ENCODE measurements at regions not wholly inside any gene's neighbourhood (a gene's known extent, or its start where the extent isn't known, plus 50 kb on each side); places are given as distances from the start of the nearest gene placed in this dataset.
"Not testable (repeated sequence)": the region's sequence is repeated elsewhere in the genome, so short reads cannot be mapped to it uniquely, and the experiment has no call there.

GRCh38 chr18:59848002-59848401 is 51.8 kb upstream of the PMAIP1 start:
- no peak for DNase-seq (ENCODE audit: low read depth)

GRCh38 chr18:59847491-59847846 is 52.3 kb upstream of the PMAIP1 start:
- not testable (repeated sequence) for DNase-seq (ENCODE audit: low read depth)

GRCh38 chr18:59846814-59847490 is 52.8 kb upstream of the PMAIP1 start:
- DNase-seq (ENCODE audit: low read depth), result peak; percentile 68

- DNase-seq (ENCODE audit: low read depth), result no peak
Observed at GRCh38 chr18:59842947-59843346, 56.8 kb upstream of the PMAIP1 start.

GRCh38 chr18:59839931-59840685 is 59.7 kb upstream of the PMAIP1 start:
- no peak for DNase-seq (ENCODE audit: low read depth)

GRCh38 chr18:59839246-59839645 is 60.5 kb upstream of the PMAIP1 start:
- no peak for DNase-seq (ENCODE audit: low read depth)

GRCh38 chr18:59837586-59837985 is 62.2 kb upstream of the PMAIP1 start:
- DNase-seq (ENCODE audit: low read depth), result peak; percentile 75

- no peak for DNase-seq (ENCODE audit: low read depth)
Observed at GRCh38 chr18:59835605-59836379, 64.0 kb upstream of the PMAIP1 start.

GRCh38 chr18:59834267-59834666 is 65.5 kb upstream of the PMAIP1 start:
- DNase-seq (ENCODE audit: low read depth), result no peak

GRCh38 chr18:59833785-59834184 is 66.0 kb upstream of the PMAIP1 start:
- DNase-seq (ENCODE audit: low read depth), result no peak

GRCh38 chr18:59823596-59824195 is 76.1 kb upstream of the PMAIP1 start:
- DNase-seq (ENCODE audit: low read depth), result peak; percentile 86

GRCh38 chr18:59822612-59823550 is 76.9 kb upstream of the PMAIP1 start:
- peak; percentile 42 for DNase-seq (ENCODE audit: low read depth)

GRCh38 chr18:59821983-59822382 is 77.8 kb upstream of the PMAIP1 start:
- DNase-seq (ENCODE audit: low read depth), result peak; percentile 82

GRCh38 chr18:59820663-59821062 is 79.1 kb upstream of the PMAIP1 start:
- DNase-seq (ENCODE audit: low read depth), result peak; percentile 73

GRCh38 chr18:59818769-59819168 is 81.0 kb upstream of the PMAIP1 start:
- DNase-seq (ENCODE audit: low read depth), result no peak

GRCh38 chr18:59814891-59815290 is 84.9 kb upstream of the PMAIP1 start:
- DNase-seq (ENCODE audit: low read depth), result peak; percentile 97

GRCh38 chr18:59813942-59814341 is 85.9 kb upstream of the PMAIP1 start:
- peak; percentile 29 for DNase-seq (ENCODE audit: low read depth)

- no peak for DNase-seq (ENCODE audit: low read depth)
Observed at GRCh38 chr18:59810735-59811520, 88.9 kb upstream of the PMAIP1 start.

- DNase-seq (ENCODE audit: low read depth), result no peak
Observed at GRCh38 chr18:59810183-59810582, 89.6 kb upstream of the PMAIP1 start.

- no peak for DNase-seq (ENCODE audit: low read depth)
Observed at GRCh38 chr18:59802031-59802430, 97.8 kb upstream of the PMAIP1 start.

GRCh38 chr18:59801576-59801975 is 98.2 kb upstream of the PMAIP1 start:
- DNase-seq (ENCODE audit: low read depth), result no peak
